GM12878 (cell line): ENCODE measurements at regions not wholly inside any gene's neighbourhood (a gene's known extent, or its start where the extent isn't known, plus 50 kb on each side); places are given as distances from the start of the nearest gene placed in this dataset.

ENCODE experiments used
- ATAC-seq: fragments of 200-7000 bp; cut with Tn5 transposase; 3 replicates; pipeline ENCODE4 v1.9.1; 2020; ENCODE audit warnings: mild to moderate bottlenecking, moderate library complexity
- BruUV-seq: library from RNA; stranded (reverse); fragments of 400-500 nt; replicated peaks from 2 replicates; lab custom pipeline; 2021; lab: Mats Ljungman, UMichigan
- CTCF ChIA-PET: fragments of 300-600 bp; sonication (Branson Sonifier 250); formaldehyde crosslinking; extraction: SDS; loops from one replicate; lab custom pipeline; 2021; ENCODE audit warnings: inconsistent platforms; lab: Yijun Ruan, JAX
- POLR2A ChIA-PET: fragments of 350-600 bp; formaldehyde crosslinking; extraction: SDS; loops from one replicate; lab custom pipeline; 2021; ENCODE audit warnings: inconsistent platforms; lab: Charles Lee
- RAD21 ChIA-PET: fragments of 300-600 bp; sonication (Branson Sonifier 250); formaldehyde crosslinking; loops from one replicate; lab custom pipeline; 2023; ENCODE audit warnings: antibody characterized with exemption; ENCODE audit not compliant: unreplicated experiment; lab: Charles Lee
- SMC1A ChIA-PET: fragments of 300-600 bp; sonication (Branson Sonifier 250); formaldehyde crosslinking; loops from one replicate; lab custom pipeline; 2023; ENCODE audit not compliant: unreplicated experiment, uncharacterized antibody; lab: Charles Lee
- DNase-seq: peaks from one replicate; pipeline ENCODE4 v3.0.0-alpha.2; 2011; ENCODE audit warnings: low read depth, low spot score
- FAIRE-seq: peaks from 3 replicates; lab custom pipeline; 2011; peaks lifted over from hg19 to GRCh38; lab: Jason Lieb, UNC
- H2AFZ ChIP-seq: 2 replicates; pipeline ENCODE4 v1.6.0; 2011; ENCODE audit warnings: low read depth, low read length, control low read depth; ENCODE audit not compliant: control insufficient read depth
- H3K27ac ChIP-seq: 2 replicates; pipeline ENCODE4 v1.5.1; 2011; ENCODE audit warnings: control low read depth; ENCODE audit not compliant: control insufficient read depth, insufficient read depth
- H3K27me3 ChIP-seq, 2 experiments: replicated peaks in 1 of 2; 2 replicates each; pipeline versions ENCODE4 v1.6.0 to v1.6.1; 2011; ENCODE audit warnings: low read length in 1 of 2; ENCODE audit not compliant: control insufficient read depth in 2 of 2, insufficient read depth in 2 of 2
- H3K36me3 ChIP-seq, 2 experiments: 2 replicates each; pipeline ENCODE4 v1.5.1; 2011; ENCODE audit warnings: low read length in 1 of 2; ENCODE audit not compliant: control insufficient read depth in 2 of 2, insufficient read depth in 2 of 2
- H3K4me1 ChIP-seq: 2 replicates; pipeline ENCODE4 v1.6.1; 2011; ENCODE audit warnings: mild to moderate bottlenecking, low read length, moderate library complexity, mixed read lengths; ENCODE audit not compliant: control insufficient read depth, insufficient read depth
- H3K4me2 ChIP-seq: 2 replicates; pipeline ENCODE4 v1.6.0; 2011; ENCODE audit warnings: control low read depth; ENCODE audit not compliant: control insufficient read depth, insufficient read depth
- H3K4me3 ChIP-seq: fragments of 200-600 bp; sonication (generic); 2 replicates; pipeline ENCODE4 v1.5.1; 2016
- H3K79me2 ChIP-seq: 2 replicates; pipeline ENCODE4 v1.6.0; 2011; ENCODE audit warnings: low read length; ENCODE audit not compliant: control insufficient read depth, insufficient read depth
- H3K9ac ChIP-seq: 2 replicates; pipeline ENCODE4 v1.8.0; 2011; ENCODE audit warnings: low read length, control low read depth, mixed read lengths; ENCODE audit not compliant: control insufficient read depth, insufficient read depth
- H3K9me3 ChIP-seq: replicated peaks from 3 replicates; pipeline ENCODE4 v1.5.1; 2011; ENCODE audit warnings: mild to moderate bottlenecking, low read length; ENCODE audit not compliant: control insufficient read depth, insufficient read depth
- H4K20me1 ChIP-seq: 2 replicates; pipeline ENCODE4 v1.6.0; 2011; ENCODE audit not compliant: control insufficient read depth, insufficient read depth
- CUX1 ChIP-seq: IDR thresholded peaks from 2 replicates; pipeline ENCODE4 v1.6.1; 2012; ENCODE audit warnings: improper control_type of control experiment, low read depth, low read length; ENCODE audit not compliant: insufficient replicate concordance
- DPF2 ChIP-seq: fragments of 450-650 bp; IDR thresholded peaks from 2 replicates; pipeline ENCODE4 v1.6.1; 2017; ENCODE audit warnings: mild to moderate bottlenecking
- GATAD2B ChIP-seq: fragments of 450-650 bp; conservative IDR thresholded peaks from 2 replicates; pipeline ENCODE4 v1.6.1; 2017; ENCODE audit warnings: low read depth, mild to moderate bottlenecking, moderate library complexity
- HDAC6 ChIP-seq: fragments of 200-600 bp; sonication (generic); IDR thresholded peaks from one replicate; pipeline ENCODE4 v1.8.0; 2017; ENCODE audit warnings: antibody characterized with exemption; ENCODE audit not compliant: unreplicated experiment
- MEF2B ChIP-seq: fragments of 450-650 bp; IDR thresholded peaks from 2 replicates; pipeline ENCODE4 v1.6.1; 2018; ENCODE audit warnings: mild to moderate bottlenecking, moderate library complexity; ENCODE audit not compliant: partially characterized antibody, poor library complexity, severe bottlenecking
- NFYA ChIP-seq: IDR thresholded peaks from 2 replicates; pipeline ENCODE4 v1.6.1; 2011; ENCODE audit warnings: low read depth, mild to moderate bottlenecking, low read length, improper control_type of control experiment, borderline replicate concordance
- PAX5 ChIP-seq: IDR thresholded peaks from 2 replicates; pipeline ENCODE4 v1.6.1; 2011; ENCODE audit warnings: low read depth, low read length, borderline replicate concordance
- PKNOX1 ChIP-seq: fragments of 450-650 bp; IDR thresholded peaks from 2 replicates; pipeline ENCODE4 v1.6.1; 2016; ENCODE audit warnings: mild to moderate bottlenecking
- POLR2A ChIP-seq: IDR thresholded peaks from 2 replicates; pipeline ENCODE4 v1.6.1; 2011; ENCODE audit warnings: low read depth, mild to moderate bottlenecking, low read length
- POLR2AphosphoS2 ChIP-seq: IDR thresholded peaks from 2 replicates; pipeline ENCODE4 v1.6.1; 2011; ENCODE audit warnings: low read depth, mild to moderate bottlenecking, low read length, improper control_type of control experiment, moderate library complexity
- RAD21 ChIP-seq: IDR thresholded peaks from 2 replicates; pipeline ENCODE4 v1.6.1; 2011; ENCODE audit warnings: mild to moderate bottlenecking, low read depth, low read length, moderate library complexity; ENCODE audit not compliant: insufficient read depth
- SUZ12 ChIP-seq: fragments of 200-600 bp; sonication (generic); IDR thresholded peaks from one replicate; pipeline ENCODE4 v1.6.1; 2018; ENCODE audit warnings: antibody characterized with exemption, mild to moderate bottlenecking; ENCODE audit not compliant: unreplicated experiment
- YY1 ChIP-seq: IDR thresholded peaks from 2 replicates; pipeline ENCODE4 v1.6.1; 2011; ENCODE audit warnings: low read depth, mild to moderate bottlenecking, low read length
- ZBTB33 ChIP-seq: fragments of 450-650 bp; IDR thresholded peaks from 2 replicates; pipeline ENCODE4 v1.6.1; 2017; ENCODE audit warnings: mild to moderate bottlenecking
- ZNF217 ChIP-seq: fragments of 450-650 bp; IDR thresholded peaks from 2 replicates; pipeline ENCODE4 v1.6.1; 2017; ENCODE audit warnings: antibody characterized with exemption, mild to moderate bottlenecking
- WGBS: methylation state at CpG from one replicate; pipeline ENCODE4 v1.1.6; 2016; ENCODE audit warnings: low lambda C conversion rate; ENCODE audit not compliant: insufficient replicate concordance, insufficient coverage; ENCODE audit errors: missing lambda C conversion rate; 5-methylcytosine and 5-hydroxymethylcytosine counted together
- in situ Hi-C: fragments of 300-500 bp; cut with MboI; formaldehyde crosslinking; loops from 9 replicates; pipeline ENCODE4 v1.14.3; 2018; ENCODE audit warnings: mixed read lengths
- intact Hi-C: fragments of 100-400 bp; cut with micrococcal nuclease; formaldehyde crosslinking; loops from one replicate; pipeline ENCODE4 v1.14.2; 2022; ENCODE audit not compliant: unreplicated experiment
- TF ChIP-seq, protein P1 (sequence below): IDR thresholded peaks from 2 replicates; pipeline ENCODE4 v1.6.1; 2012; ENCODE audit warnings: low read depth, low read length, improper control_type of control experiment

DNA sequence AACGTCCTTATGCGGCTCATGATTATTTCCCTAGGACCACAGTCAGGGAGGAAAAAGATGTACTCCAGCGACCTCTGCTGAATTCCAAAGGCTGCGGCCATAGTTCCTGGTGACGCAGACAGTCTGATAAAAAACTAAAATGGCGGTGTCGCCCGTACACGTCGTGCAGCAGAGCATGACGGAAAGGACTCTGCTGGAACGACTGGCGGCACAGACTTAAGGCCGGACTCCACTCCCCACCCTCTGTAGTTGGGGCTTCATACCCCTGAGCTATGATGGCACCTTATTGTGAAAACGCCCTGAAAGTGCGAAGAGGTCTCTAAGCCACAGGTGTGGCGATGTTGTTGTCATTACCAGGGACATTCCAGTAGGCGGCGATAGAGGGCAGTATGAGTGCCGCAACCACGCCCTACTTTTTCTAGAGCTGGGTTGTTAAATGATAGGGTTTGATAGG is 90.0 kb upstream of the EDA2R start:
- no peak overlapping the region for H3K27ac ChIP-seq
- ChIA-PET RAD21 (no interaction called here), POLR2A (no interaction called here), CTCF (interaction anchor here (0.7 to 5.8 kb wide), 8 partner anchors 48 to 1148 kb away, joined by 3 to 55 read pairs (median 4); partner anchors contain the start of gene EDA2R), SMC1A (interaction anchor here (0.7 to 2.4 kb wide), 5 partner anchors 24 to 1147 kb away, joined by 3 to 9 read pairs (median 3); no protein-coding TSS in a partner anchor)
- 60% methylated on average over 21 of the region's 21 CpGs for WGBS
- peak overlapping the region; percentile 75 for H2AFZ ChIP-seq
- peak overlapping the region; percentile 42; the same call in 1 of the 2 replicates for H3K4me2 ChIP-seq
- H3K9me3 ChIP-seq: no peaks in the 10 kb centered on the region; the same call in 2 of the 3 replicates
- H3K79me2 ChIP-seq: no peaks in the 10 kb centered on the region
- FAIRE-seq (no peak), ATAC-seq (peak; percentile 69), DNase-seq (no peak)
- H3K27me3 ChIP-seq: no peaks in the 10 kb centered on the region
- no TSS peak for BruUV-seq
- in situ Hi-C loops (loop anchor here (5.0 kb wide), 1 partner anchor 1147 kb away; no protein-coding TSS in a partner anchor), intact Hi-C loops (loop anchor here (2.0 kb wide), 1 partner anchor 528 kb away; no protein-coding TSS in a partner anchor)
- H3K36me3 ChIP-seq: no peaks in the 10 kb centered on the region
- H3K4me1 ChIP-seq: no peaks in the 10 kb centered on the region
- H3K4me3 ChIP-seq: no peak overlapping the region
- no peak overlapping the region for H3K9ac ChIP-seq
- no peaks in the 10 kb centered on the region for H4K20me1 ChIP-seq
- TF ChIP-seq MEF2B (no peak), HDAC6 (no peak), ZNF217 (no peak), YY1 (peak; percentile 90), ZBTB33 (no peak), POLR2AphosphoS2 (no peak), PAX5 (peak; percentile 94), NFYA (no peak), DPF2 (no peak), RAD21 (peak; percentile 58), PKNOX1 (no peak), SUZ12 (no peak), GATAD2B (no peak), CUX1 (no peak), POLR2A (no peak)
- TF ChIP-seq, protein P1, sequence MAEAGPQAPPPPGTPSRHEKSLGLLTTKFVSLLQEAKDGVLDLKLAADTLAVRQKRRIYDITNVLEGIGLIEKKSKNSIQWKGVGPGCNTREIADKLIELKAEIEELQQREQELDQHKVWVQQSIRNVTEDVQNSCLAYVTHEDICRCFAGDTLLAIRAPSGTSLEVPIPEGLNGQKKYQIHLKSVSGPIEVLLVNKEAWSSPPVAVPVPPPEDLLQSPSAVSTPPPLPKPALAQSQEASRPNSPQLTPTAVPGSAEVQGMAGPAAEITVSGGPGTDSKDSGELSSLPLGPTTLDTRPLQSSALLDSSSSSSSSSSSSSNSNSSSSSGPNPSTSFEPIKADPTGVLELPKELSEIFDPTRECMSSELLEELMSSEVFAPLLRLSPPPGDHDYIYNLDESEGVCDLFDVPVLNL: no peak
